GM18861 (cell line): ENCODE measurements at regions not wholly inside any gene's neighbourhood (a gene's known extent, or its start where the extent isn't known, plus 50 kb on each side); places are given as distances from the start of the nearest gene placed in this dataset.
"Not testable (repeated sequence)": the region's sequence is repeated elsewhere in the genome, so short reads cannot be mapped to it uniquely, and the experiment has no call there.

Source experiments
- ATAC-seq: cut with Tn5 transposase; IDR thresholded peaks from one replicate; pipeline ENCODE4 v1.9.1; 2021; ENCODE audit not compliant: unreplicated experiment

DNA sequence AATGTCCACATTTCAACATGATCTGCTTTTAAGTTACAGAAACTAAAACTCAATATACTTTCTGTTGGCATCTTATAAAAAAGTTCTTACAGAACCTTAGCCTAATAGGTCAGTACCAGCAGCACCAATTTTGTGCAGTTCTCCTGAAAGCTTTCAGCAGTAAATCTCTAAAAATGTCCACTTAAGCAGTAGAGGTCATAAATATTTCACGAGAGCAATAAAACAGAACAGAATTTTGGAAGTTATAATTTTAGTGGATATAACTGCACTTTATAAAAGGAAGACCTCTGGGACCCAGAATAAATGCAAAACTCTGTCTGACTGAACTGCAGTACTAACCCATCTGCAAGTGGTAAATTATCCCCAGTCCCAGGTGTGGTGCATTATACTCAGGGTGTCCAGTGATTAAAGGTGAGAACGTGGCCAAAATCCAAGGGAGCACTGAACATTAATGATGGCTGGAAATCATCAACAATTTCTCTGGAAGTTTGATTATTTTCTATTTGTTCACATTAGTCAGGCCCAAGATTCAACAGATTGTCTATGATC, 172.6 kb upstream of the RSPO3 start:
- ATAC-seq: no peak

DNA sequence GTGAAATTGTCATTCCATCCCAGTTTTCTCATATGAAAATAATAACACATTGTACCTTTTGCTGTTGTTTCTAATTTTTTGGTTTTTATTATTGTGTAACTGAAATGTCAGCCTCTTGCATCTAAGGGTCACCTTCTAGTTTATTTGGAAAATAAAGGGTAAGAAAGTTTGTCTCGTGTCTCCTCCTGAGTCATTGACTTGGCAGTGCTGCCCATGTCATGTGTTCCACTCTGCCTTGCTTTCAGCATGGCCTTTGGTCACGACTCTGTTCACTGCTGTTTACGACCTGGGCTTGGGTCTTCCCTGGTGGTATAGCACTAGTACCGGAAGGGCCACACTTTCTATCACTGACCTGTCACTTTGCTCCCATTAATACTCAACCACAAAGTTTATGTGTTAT, 171.4 kb upstream of the RSPO3 start:
- ATAC-seq: no peak

DNA sequence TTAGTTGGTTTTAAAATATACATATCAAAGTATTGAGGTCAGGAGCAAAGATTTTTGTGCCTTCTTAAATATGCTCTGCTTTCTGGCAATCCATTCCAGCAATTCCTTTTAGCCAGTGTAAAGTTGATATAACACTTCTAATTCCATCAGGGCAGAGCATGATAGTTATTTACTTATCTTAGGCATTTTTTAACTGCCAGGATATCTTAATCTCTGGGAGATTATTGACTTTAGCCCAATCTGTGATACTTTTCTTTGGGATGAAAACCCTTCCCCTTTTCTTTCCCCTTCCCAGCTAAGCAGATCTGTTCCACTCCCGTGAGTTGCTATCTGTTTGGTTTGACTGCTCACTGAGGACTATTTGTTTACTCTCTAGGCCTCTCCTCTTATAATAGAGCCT, 168.7 kb upstream of the RSPO3 start:
- no peak for ATAC-seq

DNA sequence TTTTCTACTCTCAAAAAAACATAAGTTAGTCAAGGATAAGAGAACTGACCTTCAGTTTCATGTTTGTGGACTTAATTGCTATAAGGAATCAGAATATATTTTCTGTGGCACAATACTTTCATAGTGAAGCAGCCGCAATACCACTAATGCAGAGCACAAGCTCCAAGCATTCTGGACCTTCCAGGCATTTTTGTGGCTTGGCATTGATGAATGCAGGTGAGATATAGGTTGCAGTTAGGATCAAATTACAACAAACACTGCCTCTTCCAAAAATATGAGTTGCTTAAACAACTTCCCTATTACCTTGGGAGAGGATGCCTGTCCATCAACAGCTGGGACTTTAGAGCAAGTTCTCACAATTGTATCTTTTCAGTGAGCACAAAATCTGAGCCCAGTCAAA, 162.8 kb upstream of the RSPO3 start:
- no peak for ATAC-seq

DNA sequence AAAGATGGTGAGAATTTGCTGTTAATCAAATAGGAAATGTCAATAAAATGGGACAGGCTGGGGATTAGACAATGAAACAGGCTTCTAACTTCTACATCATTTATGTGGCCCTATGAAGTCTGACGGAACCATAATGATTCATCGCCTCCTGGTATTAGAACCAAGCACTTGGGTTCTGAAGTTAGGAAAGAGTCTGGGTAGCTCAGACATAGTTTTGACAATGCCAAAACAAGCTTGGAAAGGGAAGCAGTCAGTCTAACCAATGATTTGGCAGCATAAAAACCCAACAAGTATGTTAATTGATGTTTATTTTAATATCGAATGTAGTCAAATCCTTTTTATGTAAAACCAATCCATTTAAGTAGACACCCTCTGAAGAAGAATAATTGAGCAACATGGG, 160.8 kb upstream of the RSPO3 start:
- ATAC-seq: no peak

DNA sequence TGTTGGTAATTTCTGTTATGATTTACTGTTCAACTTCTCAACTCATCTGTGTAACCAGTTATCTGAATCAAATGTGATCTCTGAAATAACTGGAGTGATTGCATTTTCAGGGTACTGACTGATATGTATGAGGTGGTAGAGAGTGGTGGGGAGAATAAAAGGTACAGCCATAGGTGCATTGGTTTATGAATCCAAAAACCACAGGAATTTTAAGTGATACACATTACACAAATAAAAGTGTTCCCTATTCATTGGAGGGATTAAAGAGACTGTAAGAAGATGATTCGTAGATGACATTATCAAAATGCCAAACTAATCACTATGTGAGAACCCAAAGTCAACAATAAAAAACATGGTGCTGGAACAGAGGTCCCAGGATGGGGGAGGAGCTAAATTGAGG, 158.7 kb upstream of the RSPO3 start:
- no peak for ATAC-seq

DNA sequence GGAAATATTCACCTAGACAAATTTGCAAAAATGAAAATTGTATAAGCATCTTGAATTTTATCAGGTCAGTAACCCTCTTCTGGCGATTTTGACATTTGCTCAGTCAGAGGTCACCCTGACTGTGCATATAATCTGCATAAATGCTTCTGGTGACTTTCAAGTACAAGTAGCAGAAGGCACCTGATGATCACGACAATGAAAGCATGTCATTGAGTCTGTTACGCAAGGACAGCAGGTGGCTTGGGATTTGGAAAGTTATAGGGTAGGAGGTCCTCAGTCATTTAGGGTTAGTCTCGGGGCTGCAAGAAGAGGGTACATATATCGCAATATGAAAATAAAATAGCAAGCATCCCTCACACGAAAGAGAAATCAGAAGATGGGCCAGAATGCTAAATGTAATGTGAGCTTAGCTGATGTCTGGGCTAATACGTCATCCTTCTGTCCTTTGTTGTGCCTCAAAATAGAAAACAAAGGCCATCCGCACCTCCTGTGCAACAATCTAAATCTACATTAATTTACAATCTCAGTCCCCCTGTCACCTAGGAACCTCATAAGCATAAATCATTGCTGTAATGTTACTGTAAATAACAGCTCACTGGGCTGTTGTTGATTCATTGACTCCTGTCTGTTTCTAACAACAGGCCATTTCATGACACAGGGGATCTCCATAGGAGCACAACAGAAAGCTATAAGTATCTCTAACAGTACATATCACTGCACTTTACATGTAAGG, 155.2 kb upstream of the RSPO3 start:
- no peak for ATAC-seq

DNA sequence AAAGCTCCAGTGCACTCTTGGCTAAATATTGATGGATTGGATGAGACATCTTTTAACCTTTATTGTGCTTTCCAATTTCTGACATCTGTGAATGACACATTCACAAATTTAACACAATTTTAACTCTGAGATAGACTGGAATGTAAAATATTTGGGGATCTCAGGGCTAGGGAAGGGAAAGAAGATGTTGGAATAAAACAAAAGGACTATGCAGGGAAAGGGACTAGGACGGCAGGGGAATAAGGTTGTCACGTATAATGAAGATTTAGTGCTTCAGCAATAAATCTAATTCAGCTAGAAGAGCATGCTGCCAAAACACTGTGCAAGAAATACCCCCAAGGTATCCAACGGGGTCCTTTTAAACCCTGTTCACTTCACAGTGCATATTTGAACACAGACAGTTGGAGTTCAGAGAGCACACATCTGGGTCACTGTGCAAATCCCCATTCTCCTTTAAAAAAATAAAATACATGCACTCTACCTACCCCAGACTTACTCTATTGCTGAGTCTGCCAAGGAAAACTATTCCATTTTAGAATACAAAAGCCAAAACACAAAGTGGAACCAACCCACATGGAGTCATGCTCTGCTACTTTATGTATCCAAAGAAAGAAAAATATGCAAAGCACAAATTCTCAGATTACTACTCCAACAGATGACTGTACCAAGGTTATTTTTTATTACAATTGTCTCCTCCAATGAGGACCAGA, 151.0 kb upstream of the RSPO3 start:
- ATAC-seq: no peak

DNA sequence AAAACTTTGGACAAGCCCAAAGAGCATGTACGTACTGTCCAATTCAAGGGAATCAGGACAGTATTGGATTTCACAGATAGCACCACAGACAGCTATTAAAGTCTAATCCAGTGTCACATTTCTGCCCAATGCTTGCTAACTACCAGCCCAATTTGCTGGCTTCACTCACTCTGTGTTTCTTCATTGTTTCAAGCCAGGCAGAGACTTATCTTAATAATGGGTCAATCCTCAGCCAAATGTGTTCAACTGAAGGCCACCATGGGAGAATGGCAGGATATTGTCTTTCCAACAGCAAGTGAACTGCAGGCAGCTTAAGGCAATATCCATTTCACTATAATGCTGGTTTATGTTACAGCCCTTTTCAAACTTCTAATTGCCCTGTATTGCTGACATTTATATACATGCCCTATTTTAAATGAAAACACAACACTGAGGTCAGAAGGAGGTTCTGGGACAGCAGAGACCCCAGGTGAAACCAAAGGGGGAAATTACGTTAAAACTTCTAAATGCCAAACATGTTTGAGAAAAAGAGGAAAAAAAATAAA, 142.1 kb upstream of the RSPO3 start:
- no peak for ATAC-seq

DNA sequence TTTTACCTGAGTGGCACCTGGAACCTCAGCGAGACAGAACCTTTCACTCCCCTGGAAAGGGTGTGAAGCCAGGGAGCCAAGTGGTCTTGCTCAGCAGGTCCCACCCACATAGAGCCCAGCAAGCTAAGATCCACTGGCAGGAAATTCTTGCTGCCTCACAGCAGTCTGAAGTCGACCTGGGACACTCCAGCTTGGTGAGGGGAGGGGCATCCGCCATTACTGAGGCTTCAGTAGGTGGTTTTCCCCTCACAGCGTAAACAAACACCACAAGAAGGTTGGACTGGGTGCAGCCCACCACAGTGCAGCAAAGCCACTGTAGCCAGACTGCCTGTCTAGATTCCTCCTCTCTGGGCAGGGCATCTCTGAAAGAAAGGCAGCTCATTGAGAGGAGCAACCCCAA, 134.7 kb upstream of the RSPO3 start:
- no peak for ATAC-seq

DNA sequence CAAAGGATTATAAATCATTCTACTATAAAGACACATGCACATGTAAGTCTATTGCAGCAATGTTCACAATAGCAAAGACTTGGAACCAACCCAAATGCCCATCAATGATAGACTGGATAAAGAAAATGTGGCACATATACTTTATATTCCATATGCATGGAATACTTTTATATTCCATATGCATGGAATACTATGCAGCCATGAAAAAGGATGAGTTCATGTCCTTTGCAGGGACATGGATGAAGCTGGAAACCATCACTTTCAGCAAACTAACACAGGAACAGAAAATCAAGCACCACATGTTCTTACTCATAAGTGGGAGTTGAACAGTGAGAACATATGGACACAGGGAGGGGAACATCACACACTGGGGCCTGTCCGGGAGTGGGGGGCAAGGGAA, 130.3 kb upstream of the RSPO3 start:
- ATAC-seq: not testable (repeated sequence)

DNA sequence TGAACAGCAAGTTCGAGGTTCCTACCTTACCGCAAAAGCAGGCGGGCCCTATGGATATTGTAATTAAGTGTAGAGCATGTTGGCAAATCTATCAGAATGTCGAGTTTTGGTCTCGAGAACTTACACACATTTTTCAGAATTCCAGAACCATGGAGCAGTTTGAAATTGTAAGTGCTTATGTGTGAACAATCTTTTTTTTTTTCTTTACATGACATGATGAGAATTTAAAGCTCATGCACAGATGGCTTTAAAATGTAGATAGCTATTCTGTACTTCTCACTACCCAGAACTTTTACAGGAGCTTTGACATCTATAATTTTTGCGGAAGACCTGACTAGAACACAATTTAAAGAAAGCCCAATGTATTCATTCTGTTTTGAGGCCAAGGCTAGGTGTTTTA, 117.8 kb upstream of the RSPO3 start:
- no peak for ATAC-seq

DNA sequence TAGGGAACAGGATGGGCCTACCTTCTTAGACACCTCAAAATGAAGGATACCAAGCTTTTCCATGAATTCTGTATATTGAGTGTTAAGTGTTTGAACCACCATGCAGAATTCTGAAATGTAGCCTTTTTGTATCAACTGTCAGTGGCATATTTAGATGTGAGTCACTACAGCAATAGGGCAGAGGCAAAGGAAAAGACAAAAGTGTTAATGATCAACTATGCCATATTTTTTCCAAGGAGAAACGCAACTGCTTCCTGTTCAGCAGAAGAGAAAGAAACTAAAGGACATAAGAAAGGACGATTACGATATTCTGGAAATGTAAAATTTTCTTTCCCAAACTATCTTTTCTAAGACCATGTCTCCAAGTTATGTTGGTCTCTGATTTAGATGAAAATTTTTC, 104.6 kb upstream of the RSPO3 start:
- no peak for ATAC-seq

DNA sequence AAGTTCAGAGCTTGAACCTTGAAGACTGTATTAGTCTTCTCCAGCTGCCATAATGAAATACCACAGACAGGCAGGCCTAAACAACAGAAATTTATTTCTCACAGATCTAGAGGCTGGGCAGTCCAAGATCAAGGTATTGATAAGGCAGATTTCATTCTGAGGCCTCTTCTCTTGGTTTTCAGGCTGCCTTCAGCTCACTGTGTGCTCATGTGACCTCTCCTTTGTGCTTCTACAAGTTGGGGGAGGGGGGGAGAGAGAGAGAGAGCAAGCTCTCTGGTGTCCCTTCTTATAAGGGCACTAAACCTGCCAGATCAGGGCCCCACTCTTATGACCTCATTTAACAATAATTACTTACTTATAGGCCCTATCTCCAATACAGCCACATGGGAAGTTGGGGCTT, 102.6 kb upstream of the RSPO3 start:
- ATAC-seq: no peak

DNA sequence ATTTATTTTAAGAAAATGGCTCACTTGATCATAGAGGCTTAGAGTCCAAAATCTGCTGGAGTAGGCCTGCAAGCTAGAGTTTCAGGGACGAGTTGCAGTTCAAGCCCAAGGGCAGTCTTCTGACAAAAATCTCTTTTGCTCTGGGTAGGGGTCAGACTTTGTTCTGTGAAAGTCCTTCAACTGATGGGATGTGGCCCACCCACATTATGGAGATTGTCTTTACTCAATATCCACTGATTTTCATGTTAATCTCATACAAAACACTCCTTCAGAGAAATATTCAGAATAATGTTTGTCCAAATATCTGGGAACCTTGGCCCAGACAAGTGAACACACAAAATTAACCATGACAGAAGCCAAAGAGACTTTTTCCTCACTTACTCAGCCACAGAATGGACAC, 98.6 kb upstream of the RSPO3 start:
- ATAC-seq: no peak

DNA sequence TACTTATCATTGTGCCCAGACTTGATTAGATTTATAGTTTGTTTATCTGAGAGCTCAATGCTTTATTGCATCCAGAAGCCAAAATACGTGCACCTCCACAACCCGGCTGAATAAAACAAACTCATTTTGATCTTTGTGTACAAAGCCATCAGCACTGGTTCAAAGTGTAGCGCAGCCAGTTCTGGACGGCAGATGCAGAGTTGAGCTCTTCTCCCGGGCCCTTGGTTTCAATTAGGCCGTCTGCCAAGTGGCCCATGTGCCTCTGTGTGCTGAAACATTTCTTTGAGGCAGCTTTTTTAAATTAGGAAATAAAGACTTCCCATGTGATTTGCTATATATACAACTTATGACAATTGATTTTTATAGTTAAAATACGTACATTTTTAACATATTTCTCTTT, 96.2 kb upstream of the RSPO3 start:
- ATAC-seq: no peak

DNA sequence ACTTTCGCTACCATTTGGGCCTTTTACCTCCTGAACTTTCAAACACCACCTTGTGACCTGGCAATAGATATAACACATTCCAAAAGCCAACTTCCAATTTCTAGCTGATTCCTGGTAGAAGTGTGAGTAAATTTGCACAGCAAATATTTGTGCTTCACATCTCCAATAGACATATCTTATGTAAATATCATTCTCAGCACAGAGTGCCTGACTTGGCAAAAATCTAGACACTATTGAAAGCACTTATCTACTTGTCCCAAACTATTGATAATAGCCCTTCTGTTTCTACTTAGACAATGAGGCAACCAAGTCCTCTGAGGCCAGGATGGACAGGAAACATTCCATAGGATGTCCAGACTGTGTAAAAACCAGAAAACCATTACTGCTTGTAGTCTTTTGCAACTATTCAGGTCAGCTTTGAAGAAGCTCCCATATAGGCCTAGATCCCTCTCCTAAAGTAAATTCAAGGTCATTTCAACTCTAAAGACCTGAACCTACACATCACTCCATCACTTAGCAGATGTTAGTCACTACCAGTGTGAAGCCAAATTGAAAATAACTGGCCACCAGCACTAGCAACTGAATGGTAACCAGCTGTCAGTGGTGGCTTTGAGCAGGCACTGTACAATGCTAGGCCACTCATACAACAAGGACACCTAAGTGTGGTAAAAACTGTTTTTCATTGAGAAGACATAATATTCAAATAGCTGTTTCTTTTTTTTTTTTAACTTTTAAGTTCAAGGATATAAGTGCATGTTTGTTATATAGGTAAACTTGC, 95.3 kb upstream of the RSPO3 start:
- no peak for ATAC-seq

DNA sequence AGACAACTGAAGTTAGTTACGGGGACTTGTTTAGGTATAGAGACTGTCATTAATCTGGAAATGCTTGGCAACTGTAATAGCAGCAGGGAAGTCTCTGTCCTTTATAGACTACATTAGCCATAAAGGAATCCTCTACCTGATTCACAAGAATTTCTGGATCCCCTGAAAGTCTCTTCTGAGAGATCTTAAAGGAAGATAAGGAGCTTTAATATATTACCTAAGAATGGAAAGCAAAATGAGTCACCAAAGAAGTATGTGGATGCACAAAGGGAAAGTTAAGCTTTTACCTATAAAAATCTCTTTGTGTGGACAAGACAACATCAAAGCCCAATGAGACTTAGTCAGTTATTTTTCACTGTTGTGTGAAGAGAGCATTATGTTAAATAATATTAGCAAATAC, 92.2 kb upstream of the RSPO3 start:
- no peak for ATAC-seq

DNA sequence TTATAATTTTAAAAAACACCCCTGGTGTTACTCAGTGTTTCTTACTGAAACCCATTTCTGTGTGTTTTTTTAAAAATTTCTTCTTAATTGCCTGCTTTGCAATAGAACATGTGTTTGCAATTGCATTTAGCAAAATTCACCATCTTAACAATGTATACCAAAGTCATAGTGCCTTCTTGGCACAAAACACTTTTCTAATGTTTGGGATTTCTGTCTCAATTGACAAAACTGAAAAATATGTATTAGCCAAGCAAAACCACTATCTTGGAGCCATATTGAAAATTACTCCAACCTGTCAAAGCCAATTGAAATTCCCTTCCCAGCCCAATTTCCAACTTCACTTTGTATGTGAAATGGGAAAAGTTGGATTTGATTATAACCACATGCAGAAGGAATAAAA, 88.4 kb upstream of the RSPO3 start:
- no peak for ATAC-seq

DNA sequence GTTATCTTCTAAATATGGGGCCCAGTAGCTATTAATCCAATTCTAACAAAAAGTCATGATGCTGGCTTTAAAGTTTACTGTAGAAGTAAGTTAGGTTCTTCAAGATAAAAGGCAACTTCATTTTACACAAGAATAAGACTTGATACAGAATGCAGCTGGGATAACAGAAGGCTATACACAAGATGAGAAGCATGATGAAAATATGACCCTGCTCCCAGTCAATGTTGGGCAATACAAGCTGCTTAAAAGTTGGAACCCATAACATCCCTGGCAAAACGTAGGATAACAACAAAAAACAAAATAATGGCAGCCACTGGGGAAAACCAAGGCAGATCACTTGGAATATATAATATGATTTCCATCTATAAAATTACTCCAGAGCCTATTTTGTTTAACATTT, 87.6 kb upstream of the RSPO3 start:
- no peak for ATAC-seq

DNA sequence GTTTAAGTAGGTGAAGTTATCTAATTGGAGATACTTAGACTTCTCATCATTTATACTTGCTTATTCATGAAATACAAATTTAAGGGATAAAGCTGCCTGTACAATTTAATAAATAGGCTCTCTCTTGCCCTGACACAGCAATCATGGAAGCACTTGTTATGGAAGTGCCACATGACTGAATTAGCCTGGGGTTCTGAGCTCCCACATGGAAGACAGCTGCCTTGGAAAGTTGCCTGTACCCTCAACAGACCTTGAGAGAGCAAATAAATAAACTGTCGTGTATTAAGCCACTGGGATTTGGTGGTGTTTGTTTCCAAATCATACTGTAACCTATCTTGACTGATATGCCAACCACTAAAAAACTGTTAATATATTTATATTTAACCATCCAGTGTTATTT, 87.0 kb upstream of the RSPO3 start:
- ATAC-seq: no peak

DNA sequence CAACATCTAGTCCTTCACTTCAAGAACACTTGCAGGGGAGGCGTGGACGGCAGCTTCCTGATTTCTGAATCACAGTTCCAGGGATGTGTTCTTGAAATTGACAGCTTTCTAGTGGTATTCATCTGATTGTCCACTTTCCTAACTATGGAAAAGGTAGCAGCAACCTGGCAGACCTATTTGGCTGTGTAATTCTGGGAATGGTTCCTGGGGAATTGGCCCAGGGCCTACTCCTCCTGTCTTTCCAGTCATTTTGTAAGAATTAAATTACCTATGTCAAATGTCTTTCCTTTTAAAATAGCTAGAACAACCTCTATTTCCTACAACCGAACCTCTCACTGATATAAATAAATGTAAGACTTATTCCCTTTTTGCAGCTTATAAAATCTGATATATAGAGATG, 85.5 kb upstream of the RSPO3 start:
- ATAC-seq: no peak
